DOHH2 (cell line): ENCODE measurements at regions not wholly inside any gene's neighbourhood (a gene's known extent, or its start where the extent isn't known, plus 50 kb on each side); places are given as distances from the start of the nearest gene placed in this dataset.

Experiments used
- EZH2phosphoT487 ChIP-seq: fragments of 200-600 bp; sonication (generic); IDR thresholded peaks from 2 replicates; pipeline ENCODE4 v1.6.1; 2017; ENCODE audit warnings: borderline replicate concordance, mild to moderate bottlenecking, antibody characterized with exemption, low read length, moderate library complexity, mixed read lengths
- TF ChIP-seq, protein P1 (sequence below): fragments of 200-600 bp; sonication (generic); IDR thresholded peaks from one replicate; pipeline ENCODE4 v1.5.1; 2014; ENCODE audit warnings: antibody characterized with exemption, mild to moderate bottlenecking, low read depth, low read length; ENCODE audit not compliant: poor library complexity, severe bottlenecking

DNA sequence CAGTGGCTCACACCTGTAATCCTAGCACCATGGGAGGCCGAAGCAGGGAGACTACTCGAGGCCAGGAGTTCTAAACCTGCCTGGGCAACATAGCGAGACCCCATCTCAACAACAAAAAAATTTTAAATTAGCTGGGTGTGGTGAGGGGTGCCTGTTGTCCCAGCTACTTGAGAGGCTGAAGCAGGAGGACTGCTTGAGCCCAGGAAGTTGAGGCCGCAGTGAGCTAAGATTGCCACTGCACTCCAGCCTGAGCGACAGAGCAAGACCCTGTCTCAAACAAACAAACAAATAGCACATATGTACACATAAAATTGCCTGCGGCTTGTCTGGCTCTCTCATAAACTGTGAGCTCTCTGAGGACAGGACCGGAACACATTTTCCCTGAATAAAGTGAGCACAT is 106.3 kb downstream of the BANF2 start:
- TF ChIP-seq, protein P1, sequence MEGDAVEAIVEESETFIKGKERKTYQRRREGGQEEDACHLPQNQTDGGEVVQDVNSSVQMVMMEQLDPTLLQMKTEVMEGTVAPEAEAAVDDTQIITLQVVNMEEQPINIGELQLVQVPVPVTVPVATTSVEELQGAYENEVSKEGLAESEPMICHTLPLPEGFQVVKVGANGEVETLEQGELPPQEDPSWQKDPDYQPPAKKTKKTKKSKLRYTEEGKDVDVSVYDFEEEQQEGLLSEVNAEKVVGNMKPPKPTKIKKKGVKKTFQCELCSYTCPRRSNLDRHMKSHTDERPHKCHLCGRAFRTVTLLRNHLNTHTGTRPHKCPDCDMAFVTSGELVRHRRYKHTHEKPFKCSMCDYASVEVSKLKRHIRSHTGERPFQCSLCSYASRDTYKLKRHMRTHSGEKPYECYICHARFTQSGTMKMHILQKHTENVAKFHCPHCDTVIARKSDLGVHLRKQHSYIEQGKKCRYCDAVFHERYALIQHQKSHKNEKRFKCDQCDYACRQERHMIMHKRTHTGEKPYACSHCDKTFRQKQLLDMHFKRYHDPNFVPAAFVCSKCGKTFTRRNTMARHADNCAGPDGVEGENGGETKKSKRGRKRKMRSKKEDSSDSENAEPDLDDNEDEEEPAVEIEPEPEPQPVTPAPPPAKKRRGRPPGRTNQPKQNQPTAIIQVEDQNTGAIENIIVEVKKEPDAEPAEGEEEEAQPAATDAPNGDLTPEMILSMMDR: no peak
- no peak for TF ChIP-seq EZH2phosphoT487
